GM13976 (cell line): ENCODE measurements at regions not wholly inside any gene's neighbourhood (a gene's known extent, or its start where the extent isn't known, plus 50 kb on each side); places are given as distances from the start of the nearest gene placed in this dataset.

ENCODE experiments used
- DNase-seq: peaks from one replicate; pipeline ENCODE4 v3.0.0; 2012; ENCODE audit warnings: low spot score
- CTCF ChIP-seq: IDR thresholded peaks from 2 replicates; pipeline ENCODE4 v1.5.1; 2012; ENCODE audit warnings: borderline replicate concordance, mild to moderate bottlenecking; ENCODE audit not compliant: insufficient read depth; ENCODE audit errors: extremely low read depth, missing control alignments, control extremely low read depth
- in situ Hi-C: fragments of 300-500 bp; cut with MboI; formaldehyde crosslinking; loops from one replicate; pipeline ENCODE4 v1.12.0; 2022; ENCODE audit warnings: low sequenced_read_pairs, mixed read lengths, inconsistent platforms; ENCODE audit not compliant: unreplicated experiment

- in situ Hi-C loops = no loop called here
- no peak for DNase-seq
- no peak for TF ChIP-seq CTCF
Measured at GRCh38 chr3:18112674-18113375, 312.3 kb downstream of the SATB1 start.

DNA sequence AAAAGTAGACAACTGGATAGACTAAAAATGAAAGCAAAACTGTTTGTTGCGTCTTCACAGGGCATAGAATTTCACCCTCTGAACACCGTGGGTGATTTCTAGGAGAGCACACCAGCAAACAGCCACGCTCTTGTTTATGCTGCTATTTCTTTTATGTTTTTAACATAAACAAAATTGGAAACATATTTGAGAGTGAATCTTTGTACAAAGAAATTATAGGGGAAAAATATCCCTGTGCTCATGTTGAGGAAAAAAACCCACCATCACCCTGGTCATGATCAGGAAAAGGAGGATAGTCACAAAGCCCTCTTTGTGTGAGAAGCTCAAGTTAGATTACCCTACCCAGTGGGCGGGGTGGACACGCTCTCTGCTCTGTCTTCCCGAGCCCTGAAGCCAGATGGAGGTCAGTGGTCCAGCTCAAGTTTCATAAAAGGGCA lies 313.3 kb downstream of the SATB1 start:
- TF ChIP-seq CTCF = no peak
- in situ Hi-C loops = no loop called here
- DNase-seq = peak; percentile 30

GRCh38 chr3:18103591-18103990 lies 321.5 kb downstream of the SATB1 start:
- in situ Hi-C loops = no loop called here
- no peak for TF ChIP-seq CTCF
- DNase-seq = no peak

GRCh38 chr3:18100121-18100520 lies 325.0 kb downstream of the SATB1 start:
- no peak for TF ChIP-seq CTCF
- no peak for DNase-seq
- in situ Hi-C loops = no loop called here

DNA sequence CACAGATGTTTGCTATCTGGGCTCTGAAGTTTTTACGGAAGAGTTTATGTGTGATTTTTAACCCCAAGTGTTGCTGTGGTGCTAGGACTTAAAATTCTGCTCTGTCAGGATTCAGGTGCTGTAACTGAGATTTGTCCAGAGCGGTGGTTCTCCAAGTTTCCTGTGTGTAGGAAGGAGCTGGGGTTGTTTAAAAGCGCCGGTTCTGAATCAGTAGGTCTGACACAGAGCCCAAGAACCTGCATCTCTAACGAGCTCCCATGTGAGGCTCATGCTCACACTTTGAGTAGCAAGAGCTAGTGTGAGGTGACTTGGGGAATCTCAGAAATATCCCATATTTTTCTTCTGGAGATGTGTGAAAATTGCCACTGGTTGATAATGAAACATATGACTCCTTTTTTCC lies 325.5 kb downstream of the SATB1 start:
- no peak for DNase-seq
- in situ Hi-C loops = no loop called here
- no peak for TF ChIP-seq CTCF

DNA sequence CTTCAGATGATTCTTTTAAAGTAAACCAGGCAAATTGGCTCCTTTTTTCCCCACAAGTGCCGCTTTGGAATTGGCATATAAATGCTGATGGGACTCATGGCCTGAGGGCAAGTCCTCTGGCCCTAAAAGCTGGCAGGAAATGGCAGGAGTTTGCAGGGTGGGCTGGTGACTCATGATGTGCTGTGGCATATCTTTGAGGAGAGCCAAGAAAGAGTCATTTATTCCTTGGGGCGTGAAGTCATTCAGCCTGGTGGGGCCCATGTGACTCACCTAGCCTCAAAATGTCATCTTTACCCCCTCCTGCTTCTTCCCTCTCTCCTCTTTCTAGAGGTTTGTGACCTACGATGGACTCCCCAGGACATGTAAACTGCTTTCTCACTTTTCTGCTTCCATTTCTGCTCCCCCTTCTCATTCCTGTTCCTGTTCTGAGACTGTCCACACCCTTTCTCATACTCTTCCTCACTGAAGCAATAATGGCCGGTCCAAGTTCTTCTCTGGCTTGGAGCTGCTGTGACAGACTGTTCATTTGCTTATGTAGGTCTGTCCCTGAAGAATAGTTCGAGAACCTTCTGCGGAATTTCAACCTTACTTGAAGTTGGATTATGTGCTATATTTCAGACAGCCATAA lies 326.1 kb downstream of the SATB1 start:
- in situ Hi-C loops = no loop called here
- no peak for DNase-seq
- no peak for TF ChIP-seq CTCF

DNA sequence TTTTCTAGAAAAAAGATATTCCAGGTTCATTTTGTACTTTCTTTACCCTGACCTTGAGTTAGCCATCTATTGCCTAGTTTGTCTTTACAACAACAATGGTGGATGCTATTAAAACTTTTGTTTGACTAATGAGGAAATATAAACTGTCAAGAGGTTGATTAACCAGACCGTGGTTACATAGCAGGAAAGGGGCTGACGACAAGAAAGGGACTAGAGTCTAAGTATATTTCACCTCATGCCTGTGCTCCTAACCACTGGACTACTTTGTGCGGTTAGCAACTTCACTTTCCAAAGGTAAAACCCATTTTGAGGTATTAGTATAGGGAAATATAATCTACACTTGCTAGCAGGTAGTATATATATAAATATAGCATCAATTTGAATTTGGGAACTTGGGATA lies 327.1 kb downstream of the SATB1 start:
- in situ Hi-C loops = no loop called here
- no peak for DNase-seq
- TF ChIP-seq CTCF = no peak
